ENCODE measurements at regions not wholly inside any gene's neighbourhood (a gene's known extent, or its start where the extent isn't known, plus 50 kb on each side); places are given as distances from the start of the nearest gene placed in this dataset.

- TF ChIP-seq CTCF (IDR thresholded peaks at IDR 0.05), result no peak
- TF ChIP-seq POLR2A (IDR thresholded peaks at IDR 0.05), result no peak
These were observed 378.3 kb downstream of the KCTD16 start for GRCh38 chr5:144548936-144549335.
